WTC11 (cell line): ENCODE measurements at regions not wholly inside any gene's neighbourhood (a gene's known extent, or its start where the extent isn't known, plus 50 kb on each side); places are given as distances from the start of the nearest gene placed in this dataset.

Experiments used
- ATAC-seq: fragments of 200-7000 bp; cut with Tn5 transposase; 2 replicates; pipeline ENCODE4 v1.10.0; 2021; ENCODE audit warnings: mild to moderate bottlenecking, moderate library complexity
- CTCF ChIA-PET: fragments of 300-600 bp; sonication (Branson Sonifier 250); formaldehyde crosslinking; loops from one replicate; lab custom pipeline; 2021; ENCODE audit warnings: antibody characterized with exemption; lab: Charles Lee
- POLR2A ChIA-PET: fragments of 350-600 bp; sonication (Branson Sonifier 250); formaldehyde crosslinking; loops from one replicate; lab custom pipeline; 2021; ENCODE audit warnings: antibody characterized with exemption; lab: Charles Lee
- DNase-seq: peaks from one replicate; pipeline ENCODE4 v3.0.0; 2021; ENCODE audit warnings: low spot score
- H3K27ac Mint-ChIP-seq: 2 replicates; pipeline ENCODE4 v1.8.0; 2021; ENCODE audit warnings: mixed read lengths
- H3K27me3 Mint-ChIP-seq: 2 replicates; pipeline ENCODE4 v1.8.0; 2021; ENCODE audit warnings: low read depth, mild to moderate bottlenecking, moderate library complexity, mixed read lengths
- H3K36me3 Mint-ChIP-seq: 2 replicates; pipeline ENCODE4 v1.8.0; 2021; ENCODE audit warnings: mixed read lengths
- H3K4me1 Mint-ChIP-seq: 2 replicates; pipeline ENCODE4 v1.8.0; 2022; ENCODE audit warnings: mixed read lengths
- H3K4me3 Mint-ChIP-seq: 2 replicates; pipeline ENCODE4 v1.8.0; 2021; ENCODE audit warnings: mild to moderate bottlenecking, moderate library complexity, mixed read lengths
- H3K9me3 Mint-ChIP-seq: 2 replicates; pipeline ENCODE4 v1.8.0; 2021; ENCODE audit warnings: mixed read lengths
- CREB1 ChIP-seq: sonication (generic); formaldehyde crosslinking; IDR thresholded peaks from 2 replicates; pipeline ENCODE4 v1.8.0; 2023; ENCODE audit warnings: mild to moderate bottlenecking, missing genetic modification reagents
- E2F1 ChIP-seq: sonication (generic); formaldehyde crosslinking; IDR thresholded peaks from 2 replicates; pipeline ENCODE4 v1.8.0; 2022; ENCODE audit warnings: mild to moderate bottlenecking, missing genetic modification reagents
- JAZF1 ChIP-seq: fragments of 250-450 bp; sonication (Bioruptor Pico); IDR thresholded peaks from 2 replicates; pipeline ENCODE4 v1.9.0; 2021; ENCODE audit warnings: moderate library complexity, mild to moderate bottlenecking, inconsistent platforms
- NR3C1 ChIP-seq: sonication (generic); formaldehyde crosslinking; conservative IDR thresholded peaks from 2 replicates; pipeline ENCODE4 v1.8.1; 2023; ENCODE audit warnings: low read depth, mild to moderate bottlenecking, missing genetic modification reagents
- PRDM15 ChIP-seq: sonication (generic); formaldehyde crosslinking; IDR thresholded peaks from 2 replicates; pipeline ENCODE4 v1.8.0; 2022; ENCODE audit warnings: missing genetic modification reagents
- ZNF232 ChIP-seq: sonication (generic); formaldehyde crosslinking; IDR thresholded peaks from 2 replicates; pipeline ENCODE4 v1.8.0; 2022; ENCODE audit warnings: mild to moderate bottlenecking, missing genetic modification reagents
- TF ChIP-seq, protein P1 (sequence below): sonication (generic); formaldehyde crosslinking; IDR thresholded peaks from 2 replicates; pipeline ENCODE4 v1.8.1; 2022; ENCODE audit warnings: missing genetic modification reagents, borderline replicate concordance
- TF ChIP-seq, protein P2 (sequence below): fragments of 250-450 bp; sonication (Bioruptor Pico); IDR thresholded peaks from 2 replicates; pipeline ENCODE4 v1.9.0; 2021; ENCODE audit warnings: mild to moderate bottlenecking
- TF ChIP-seq, protein P3 (sequence below): sonication (generic); formaldehyde crosslinking; IDR thresholded peaks from 2 replicates; pipeline ENCODE4 v1.8.1; 2023; ENCODE audit warnings: mild to moderate bottlenecking, missing genetic modification reagents, borderline replicate concordance

GRCh38 chr18:10215446-10215845 lies 239.0 kb upstream of the APCDD1 start:
- no peak for TF ChIP-seq JAZF1
- TF ChIP-seq, all 79 proteins: peak for 0
- Mint-ChIP-seq H3K9me3 (peaks cover 54% of the 10 kb centered on the region), H3K4me3 (no peak overlapping the region), H3K4me1 (peaks cover 4% of the 10 kb centered on the region; the same call in 1 of the 2 replicates), H3K27me3 (no peaks in the 10 kb centered on the region; the same call in 1 of the 2 replicates), H3K27ac (no peak overlapping the region), H3K36me3 (peaks cover 20% of the 10 kb centered on the region)
- POLR2A ChIA-PET: no interaction called here
- no peak for ATAC-seq
- CTCF ChIA-PET: no interaction called here
- no peak for DNase-seq

DNA sequence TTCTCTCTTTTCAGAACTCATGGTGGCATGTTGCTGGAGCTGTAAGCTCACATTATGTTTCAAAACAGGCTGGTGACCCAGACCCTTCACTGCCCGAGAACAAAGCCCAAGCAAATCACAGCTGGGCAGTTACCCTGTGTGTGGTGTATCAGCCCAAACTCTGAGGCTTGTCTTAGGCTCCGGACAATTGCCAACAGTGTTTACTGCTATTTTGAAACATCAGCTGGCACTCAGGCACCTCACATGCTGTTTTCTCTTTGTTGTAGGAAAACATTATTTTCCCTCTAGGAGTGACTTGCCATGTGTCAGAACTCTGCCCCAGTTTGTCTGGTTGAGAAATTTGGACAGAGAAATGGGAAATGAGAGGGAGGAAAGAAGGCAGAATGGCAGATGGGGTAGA lies 237.6 kb upstream of the APCDD1 start:
- POLR2A ChIA-PET: no interaction called here
- DNase-seq: no peak
- Mint-ChIP-seq H3K27me3 (no peaks in the 10 kb centered on the region; the same call in 1 of the 2 replicates), H3K9me3 (peaks cover 62% of the 10 kb centered on the region), H3K36me3 (peaks cover 34% of the 10 kb centered on the region), H3K4me3 (no peak overlapping the region), H3K27ac (no peak overlapping the region), H3K4me1 (peaks cover 4% of the 10 kb centered on the region; the same call in 1 of the 2 replicates)
- CTCF ChIA-PET: no interaction called here
- ATAC-seq: no peak
- TF ChIP-seq PRDM15: no peak
- TF ChIP-seq NR3C1: no peak
- no peak for TF ChIP-seq ZNF232 (CRISPR knock-in tag)
- TF ChIP-seq, protein P1, sequence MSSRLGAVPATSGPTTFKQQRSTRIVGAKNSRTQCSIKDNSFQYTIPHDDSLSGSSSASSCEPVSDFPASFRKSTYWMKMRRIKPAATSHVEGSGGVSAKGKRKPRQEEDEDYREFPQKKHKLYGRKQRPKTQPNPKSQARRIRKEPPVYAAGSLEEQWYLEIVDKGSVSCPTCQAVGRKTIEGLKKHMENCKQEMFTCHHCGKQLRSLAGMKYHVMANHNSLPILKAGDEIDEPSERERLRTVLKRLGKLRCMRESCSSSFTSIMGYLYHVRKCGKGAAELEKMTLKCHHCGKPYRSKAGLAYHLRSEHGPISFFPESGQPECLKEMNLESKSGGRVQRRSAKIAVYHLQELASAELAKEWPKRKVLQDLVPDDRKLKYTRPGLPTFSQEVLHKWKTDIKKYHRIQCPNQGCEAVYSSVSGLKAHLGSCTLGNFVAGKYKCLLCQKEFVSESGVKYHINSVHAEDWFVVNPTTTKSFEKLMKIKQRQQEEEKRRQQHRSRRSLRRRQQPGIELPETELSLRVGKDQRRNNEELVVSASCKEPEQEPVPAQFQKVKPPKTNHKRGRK: no peak
- TF ChIP-seq, protein P2, sequence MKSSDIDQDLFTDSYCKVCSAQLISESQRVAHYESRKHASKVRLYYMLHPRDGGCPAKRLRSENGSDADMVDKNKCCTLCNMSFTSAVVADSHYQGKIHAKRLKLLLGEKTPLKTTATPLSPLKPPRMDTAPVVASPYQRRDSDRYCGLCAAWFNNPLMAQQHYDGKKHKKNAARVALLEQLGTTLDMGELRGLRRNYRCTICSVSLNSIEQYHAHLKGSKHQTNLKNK (CRISPR knock-in tag): no peak
- TF ChIP-seq E2F1 (CRISPR knock-in tag): no peak

DNA sequence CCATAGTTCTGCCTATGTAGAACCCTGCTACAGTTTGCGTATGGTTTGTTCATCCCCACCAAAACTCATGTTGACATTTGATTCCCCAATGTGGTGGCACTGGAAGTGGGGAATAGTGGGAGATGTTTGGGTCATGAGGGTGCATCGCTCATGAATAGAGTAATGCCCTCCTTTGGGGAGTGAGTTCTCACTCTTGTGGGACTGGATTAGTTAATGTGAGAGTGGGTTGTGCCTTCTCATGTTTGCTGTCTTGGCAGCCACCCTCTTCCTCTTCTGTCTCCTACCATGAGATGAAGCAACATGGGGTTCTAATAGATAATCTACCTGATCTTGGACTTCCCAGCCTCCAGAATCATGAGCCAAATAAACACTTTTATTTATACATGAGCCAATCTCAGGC lies 237.2 kb upstream of the APCDD1 start:
- no peak for ATAC-seq
- ChIA-PET CTCF (no interaction called here), POLR2A (no interaction called here)
- H3K27me3 Mint-ChIP-seq: no peaks in the 10 kb centered on the region; the same call in 1 of the 2 replicates
- no peak overlapping the region for H3K27ac Mint-ChIP-seq
- H3K4me1 Mint-ChIP-seq: peaks cover 4% of the 10 kb centered on the region; the same call in 1 of the 2 replicates
- no peak for DNase-seq
- H3K36me3 Mint-ChIP-seq: peaks cover 35% of the 10 kb centered on the region
- no peak overlapping the region for H3K4me3 Mint-ChIP-seq
- TF ChIP-seq CREB1: no peak
- TF ChIP-seq, protein P3, sequence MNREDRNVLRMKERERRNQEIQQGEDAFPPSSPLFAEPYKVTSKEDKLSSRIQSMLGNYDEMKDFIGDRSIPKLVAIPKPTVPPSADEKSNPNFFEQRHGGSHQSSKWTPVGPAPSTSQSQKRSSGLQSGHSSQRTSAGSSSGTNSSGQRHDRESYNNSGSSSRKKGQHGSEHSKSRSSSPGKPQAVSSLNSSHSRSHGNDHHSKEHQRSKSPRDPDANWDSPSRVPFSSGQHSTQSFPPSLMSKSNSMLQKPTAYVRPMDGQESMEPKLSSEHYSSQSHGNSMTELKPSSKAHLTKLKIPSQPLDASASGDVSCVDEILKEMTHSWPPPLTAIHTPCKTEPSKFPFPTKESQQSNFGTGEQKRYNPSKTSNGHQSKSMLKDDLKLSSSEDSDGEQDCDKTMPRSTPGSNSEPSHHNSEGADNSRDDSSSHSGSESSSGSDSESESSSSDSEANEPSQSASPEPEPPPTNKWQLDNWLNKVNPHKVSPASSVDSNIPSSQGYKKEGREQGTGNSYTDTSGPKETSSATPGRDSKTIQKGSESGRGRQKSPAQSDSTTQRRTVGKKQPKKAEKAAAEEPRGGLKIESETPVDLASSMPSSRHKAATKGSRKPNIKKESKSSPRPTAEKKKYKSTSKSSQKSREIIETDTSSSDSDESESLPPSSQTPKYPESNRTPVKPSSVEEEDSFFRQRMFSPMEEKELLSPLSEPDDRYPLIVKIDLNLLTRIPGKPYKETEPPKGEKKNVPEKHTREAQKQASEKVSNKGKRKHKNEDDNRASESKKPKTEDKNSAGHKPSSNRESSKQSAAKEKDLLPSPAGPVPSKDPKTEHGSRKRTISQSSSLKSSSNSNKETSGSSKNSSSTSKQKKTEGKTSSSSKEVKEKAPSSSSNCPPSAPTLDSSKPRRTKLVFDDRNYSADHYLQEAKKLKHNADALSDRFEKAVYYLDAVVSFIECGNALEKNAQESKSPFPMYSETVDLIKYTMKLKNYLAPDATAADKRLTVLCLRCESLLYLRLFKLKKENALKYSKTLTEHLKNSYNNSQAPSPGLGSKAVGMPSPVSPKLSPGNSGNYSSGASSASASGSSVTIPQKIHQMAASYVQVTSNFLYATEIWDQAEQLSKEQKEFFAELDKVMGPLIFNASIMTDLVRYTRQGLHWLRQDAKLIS (CRISPR knock-in tag): no peak
- peaks cover 59% of the 10 kb centered on the region for H3K9me3 Mint-ChIP-seq
